HL-60 (cell line): ENCODE measurements at regions not wholly inside any gene's neighbourhood (a gene's known extent, or its start where the extent isn't known, plus 50 kb on each side); places are given as distances from the start of the nearest gene placed in this dataset.

Experiments used
- DNase-seq, 2 experiments: peaks; one replicate each; pipeline ENCODE4 v3.0.0-alpha.2; 2010 to 2020; ENCODE audit warnings: low read depth in 1 of 2, low spot score in 1 of 2
- H3K27ac ChIP-seq: fragments of 250-450 bp; sonication (Bioruptor Pico); replicated peaks from 2 replicates; pipeline ENCODE4 v1.5.1; 2020; ENCODE audit warnings: mild to moderate bottlenecking, moderate library complexity
- H3K27me3 ChIP-seq: fragments of 250-450 bp; sonication (Bioruptor Pico); 2 replicates; pipeline ENCODE4 v1.5.1; 2021; ENCODE audit warnings: mild to moderate bottlenecking, moderate library complexity; ENCODE audit not compliant: insufficient read depth, poor library complexity, severe bottlenecking
- H3K4me3 ChIP-seq: replicated peaks from 2 replicates; pipeline ENCODE4 v1.5.1; 2011; ENCODE audit warnings: mild to moderate bottlenecking, control low read depth, low read length; ENCODE audit not compliant: insufficient read depth
- GABPA ChIP-seq: IDR thresholded peaks from 2 replicates; pipeline ENCODE4 v1.6.1; 2012; ENCODE audit warnings: low read depth
- POLR2AphosphoS5 ChIP-seq: IDR thresholded peaks from 2 replicates; pipeline ENCODE4 v1.6.1; 2012; ENCODE audit warnings: low read depth
- SPI1 ChIP-seq: IDR thresholded peaks from 2 replicates; pipeline ENCODE4 v1.6.1; 2012; ENCODE audit warnings: low read depth, mild to moderate bottlenecking, borderline replicate concordance
- TF ChIP-seq, protein P1 (sequence below): IDR thresholded peaks from 2 replicates; pipeline ENCODE4 v1.6.1; 2012; ENCODE audit warnings: low read depth; ENCODE audit not compliant: insufficient replicate concordance
- TF ChIP-seq, protein P2 (sequence below): IDR thresholded peaks from one replicate; pipeline ENCODE4 v1.5.1; 2011; ENCODE audit warnings: low read length, control low read depth, inconsistent platforms; ENCODE audit not compliant: insufficient read depth

DNA sequence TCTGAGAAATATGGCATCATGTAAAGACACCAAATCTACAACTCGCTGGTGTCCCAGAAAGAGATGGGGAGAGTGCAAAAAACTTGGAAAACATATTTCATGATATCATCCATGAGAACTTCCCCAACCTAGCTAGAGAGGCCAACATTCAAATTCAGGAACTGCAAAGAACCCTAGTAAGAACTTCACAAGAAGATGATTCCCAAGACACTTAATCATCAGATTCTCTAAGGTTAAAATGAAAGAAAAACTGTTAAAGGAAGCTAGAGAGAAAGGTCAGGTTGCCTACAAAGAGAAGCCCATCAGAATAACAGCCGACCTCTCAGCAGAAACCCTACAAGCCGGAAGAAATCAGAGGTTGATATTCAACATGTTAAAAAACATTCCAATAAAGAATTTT is 95.5 kb upstream of the PRLR start:
- no peaks in the 10 kb centered on the region for H3K27me3 ChIP-seq
- no peak for DNase-seq
- TF ChIP-seq, protein P1, sequence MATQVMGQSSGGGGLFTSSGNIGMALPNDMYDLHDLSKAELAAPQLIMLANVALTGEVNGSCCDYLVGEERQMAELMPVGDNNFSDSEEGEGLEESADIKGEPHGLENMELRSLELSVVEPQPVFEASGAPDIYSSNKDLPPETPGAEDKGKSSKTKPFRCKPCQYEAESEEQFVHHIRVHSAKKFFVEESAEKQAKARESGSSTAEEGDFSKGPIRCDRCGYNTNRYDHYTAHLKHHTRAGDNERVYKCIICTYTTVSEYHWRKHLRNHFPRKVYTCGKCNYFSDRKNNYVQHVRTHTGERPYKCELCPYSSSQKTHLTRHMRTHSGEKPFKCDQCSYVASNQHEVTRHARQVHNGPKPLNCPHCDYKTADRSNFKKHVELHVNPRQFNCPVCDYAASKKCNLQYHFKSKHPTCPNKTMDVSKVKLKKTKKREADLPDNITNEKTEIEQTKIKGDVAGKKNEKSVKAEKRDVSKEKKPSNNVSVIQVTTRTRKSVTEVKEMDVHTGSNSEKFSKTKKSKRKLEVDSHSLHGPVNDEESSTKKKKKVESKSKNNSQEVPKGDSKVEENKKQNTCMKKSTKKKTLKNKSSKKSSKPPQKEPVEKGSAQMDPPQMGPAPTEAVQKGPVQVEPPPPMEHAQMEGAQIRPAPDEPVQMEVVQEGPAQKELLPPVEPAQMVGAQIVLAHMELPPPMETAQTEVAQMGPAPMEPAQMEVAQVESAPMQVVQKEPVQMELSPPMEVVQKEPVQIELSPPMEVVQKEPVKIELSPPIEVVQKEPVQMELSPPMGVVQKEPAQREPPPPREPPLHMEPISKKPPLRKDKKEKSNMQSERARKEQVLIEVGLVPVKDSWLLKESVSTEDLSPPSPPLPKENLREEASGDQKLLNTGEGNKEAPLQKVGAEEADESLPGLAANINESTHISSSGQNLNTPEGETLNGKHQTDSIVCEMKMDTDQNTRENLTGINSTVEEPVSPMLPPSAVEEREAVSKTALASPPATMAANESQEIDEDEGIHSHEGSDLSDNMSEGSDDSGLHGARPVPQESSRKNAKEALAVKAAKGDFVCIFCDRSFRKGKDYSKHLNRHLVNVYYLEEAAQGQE = no peak
- peak; percentile 9; the same call in 1 of the 2 replicates for TF ChIP-seq SPI1
- TF ChIP-seq, protein P2, sequence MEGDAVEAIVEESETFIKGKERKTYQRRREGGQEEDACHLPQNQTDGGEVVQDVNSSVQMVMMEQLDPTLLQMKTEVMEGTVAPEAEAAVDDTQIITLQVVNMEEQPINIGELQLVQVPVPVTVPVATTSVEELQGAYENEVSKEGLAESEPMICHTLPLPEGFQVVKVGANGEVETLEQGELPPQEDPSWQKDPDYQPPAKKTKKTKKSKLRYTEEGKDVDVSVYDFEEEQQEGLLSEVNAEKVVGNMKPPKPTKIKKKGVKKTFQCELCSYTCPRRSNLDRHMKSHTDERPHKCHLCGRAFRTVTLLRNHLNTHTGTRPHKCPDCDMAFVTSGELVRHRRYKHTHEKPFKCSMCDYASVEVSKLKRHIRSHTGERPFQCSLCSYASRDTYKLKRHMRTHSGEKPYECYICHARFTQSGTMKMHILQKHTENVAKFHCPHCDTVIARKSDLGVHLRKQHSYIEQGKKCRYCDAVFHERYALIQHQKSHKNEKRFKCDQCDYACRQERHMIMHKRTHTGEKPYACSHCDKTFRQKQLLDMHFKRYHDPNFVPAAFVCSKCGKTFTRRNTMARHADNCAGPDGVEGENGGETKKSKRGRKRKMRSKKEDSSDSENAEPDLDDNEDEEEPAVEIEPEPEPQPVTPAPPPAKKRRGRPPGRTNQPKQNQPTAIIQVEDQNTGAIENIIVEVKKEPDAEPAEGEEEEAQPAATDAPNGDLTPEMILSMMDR = no peak
- no peak for TF ChIP-seq GABPA
- no peak for TF ChIP-seq POLR2AphosphoS5

DNA sequence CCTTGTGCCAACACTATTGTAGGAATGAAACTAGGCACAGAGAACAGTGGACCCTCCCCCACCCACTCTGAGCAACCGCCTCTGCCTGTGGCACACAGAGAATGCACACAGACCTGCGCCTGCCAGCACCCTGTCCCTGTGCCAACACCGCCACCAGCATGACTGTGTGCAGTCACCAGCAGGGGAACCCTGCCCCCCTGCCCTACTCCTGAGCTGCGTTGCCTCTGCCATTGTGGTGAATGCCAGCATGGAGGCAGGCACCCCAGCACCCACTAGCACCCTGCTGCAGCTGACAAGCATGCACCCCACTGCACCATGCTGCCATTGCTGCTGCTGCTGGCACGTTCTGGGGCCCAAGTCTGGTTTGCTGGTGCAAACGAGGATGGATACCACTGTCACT is 94.4 kb upstream of the PRLR start:
- Histone ChIP-seq H3K4me3 (no peak overlapping the region), H3K27ac (no peak overlapping the region), H3K27me3 (no peaks in the 10 kb centered on the region)
- DNase-seq = no peak
- TF ChIP-seq POLR2AphosphoS5 (no peak), GABPA (no peak), SPI1 (no peak)
- TF ChIP-seq, protein P2 = no peak
- TF ChIP-seq, protein P1 = no peak

More for the DNA sequence above, 95.5 kb upstream of the PRLR start:
- Histone ChIP-seq H3K27ac (no peak overlapping the region), H3K4me3 (no peak overlapping the region)

DNA sequence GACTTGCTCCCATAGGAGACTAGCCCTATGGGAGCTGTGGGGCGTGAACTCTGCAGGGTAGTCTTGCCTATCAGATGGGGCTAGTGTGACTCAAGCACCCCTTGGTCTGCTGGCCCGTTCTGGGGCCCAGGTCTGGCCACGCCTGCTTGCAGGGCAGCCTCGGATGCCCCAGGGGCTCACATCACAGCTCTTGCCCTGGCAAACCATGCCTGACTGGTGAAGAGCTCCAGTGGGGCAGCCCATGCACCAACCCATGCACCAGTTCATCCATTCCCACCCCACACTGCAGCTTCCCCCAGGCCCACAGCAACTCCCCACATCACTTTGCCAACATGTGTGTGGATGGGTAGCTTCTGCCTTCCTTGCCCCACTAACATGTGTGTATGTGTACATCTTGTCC is 93.9 kb upstream of the PRLR start:
- Histone ChIP-seq H3K4me3 (no peak overlapping the region), H3K27me3 (no peaks in the 10 kb centered on the region), H3K27ac (no peak overlapping the region)
- TF ChIP-seq SPI1 = no peak
- no peak for DNase-seq

DNA sequence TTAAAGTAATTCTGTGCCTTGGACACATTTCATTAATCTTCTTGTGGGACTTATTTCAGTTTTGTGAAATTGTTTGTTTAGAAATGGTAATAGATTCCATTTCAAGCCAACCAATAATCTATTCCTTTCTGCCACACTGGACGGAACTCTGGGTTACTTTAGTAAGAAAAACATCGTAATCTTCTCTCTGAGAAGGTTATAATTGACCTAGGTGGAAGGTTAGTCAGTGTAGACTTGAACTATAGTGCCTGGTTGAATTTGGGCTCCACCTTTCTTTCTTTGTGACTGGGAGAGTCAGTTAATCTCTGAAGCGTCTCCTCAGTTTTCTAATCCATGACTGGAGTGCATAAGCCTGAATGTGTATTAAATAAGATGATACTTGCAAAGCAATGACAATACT is 89.7 kb upstream of the PRLR start:
- no peak overlapping the region for H3K4me3 ChIP-seq
- TF ChIP-seq SPI1 (no peak), GABPA (no peak), POLR2AphosphoS5 (no peak)
- TF ChIP-seq, protein P2 = no peak
- TF ChIP-seq, protein P1 = no peak
- no peak overlapping the region for H3K27ac ChIP-seq
- DNase-seq = no peak
- no peaks in the 10 kb centered on the region for H3K27me3 ChIP-seq
